Midbrain (tissue), 1 donor: ENCODE measurements at regions not wholly inside any gene's neighbourhood (a gene's known extent, or its start where the extent isn't known, plus 50 kb on each side); places are given as distances from the start of the nearest gene placed in this dataset.

ENCODE experiments used
- DNase-seq: peaks from one replicate; lab custom pipeline; 2025; lab: John Stamatoyannopoulos, UW

- no peak for DNase-seq
Measured at GRCh38 chr2:122883849-122884248, 1128.4 kb downstream of the TSN start.

- DNase-seq: no peak
Measured at GRCh38 chr2:122884889-122885288, 1129.4 kb downstream of the TSN start.

- no peak for DNase-seq
Measured at GRCh38 chr2:122885436-122885835, 1130.0 kb downstream of the TSN start.

- DNase-seq: no peak
Measured at GRCh38 chr2:122886479-122887145, 1131.2 kb downstream of the TSN start.

GRCh38 chr2:122899614-122900013, 1125.5 kb upstream of the CNTNAP5 start:
- no peak for DNase-seq

- DNase-seq: no peak
Measured at GRCh38 chr2:122905431-122905830, 1119.7 kb upstream of the CNTNAP5 start.

GRCh38 chr2:122908159-122908558, 1116.9 kb upstream of the CNTNAP5 start:
- DNase-seq: no peak

GRCh38 chr2:122927197-122927596, 1097.9 kb upstream of the CNTNAP5 start:
- peak; percentile 61 for DNase-seq

- no peak for DNase-seq
Measured at GRCh38 chr2:122927710-122928557, 1097.2 kb upstream of the CNTNAP5 start.

GRCh38 chr2:122929347-122929746, 1095.7 kb upstream of the CNTNAP5 start:
- DNase-seq: no peak

- no peak for DNase-seq
Measured at GRCh38 chr2:122935506-122935905, 1089.6 kb upstream of the CNTNAP5 start.

- DNase-seq: no peak
Measured at GRCh38 chr2:122939796-122940195, 1085.3 kb upstream of the CNTNAP5 start.

- no peak for DNase-seq
Measured at GRCh38 chr2:122949523-122949922, 1075.6 kb upstream of the CNTNAP5 start.

- no peak for DNase-seq
Measured at GRCh38 chr2:122955776-122956175, 1069.3 kb upstream of the CNTNAP5 start.

- no peak for DNase-seq
Measured at GRCh38 chr2:122960759-122961641, 1064.1 kb upstream of the CNTNAP5 start.

- DNase-seq: no peak
Measured at GRCh38 chr2:122966461-122966860, 1058.6 kb upstream of the CNTNAP5 start.

GRCh38 chr2:122977580-122977979, 1047.5 kb upstream of the CNTNAP5 start:
- DNase-seq: no peak

- no peak for DNase-seq
Measured at GRCh38 chr2:122980671-122981070, 1044.4 kb upstream of the CNTNAP5 start.

GRCh38 chr2:122982936-122983335, 1042.2 kb upstream of the CNTNAP5 start:
- DNase-seq: no peak

GRCh38 chr2:122988395-122989221, 1036.5 kb upstream of the CNTNAP5 start:
- DNase-seq: no peak

- no peak for DNase-seq
Measured at GRCh38 chr2:122993592-122993991, 1031.5 kb upstream of the CNTNAP5 start.
